ENCODE measurements at regions not wholly inside any gene's neighbourhood (a gene's known extent, or its start where the extent isn't known, plus 50 kb on each side); places are given as distances from the start of the nearest gene placed in this dataset.

DNA sequence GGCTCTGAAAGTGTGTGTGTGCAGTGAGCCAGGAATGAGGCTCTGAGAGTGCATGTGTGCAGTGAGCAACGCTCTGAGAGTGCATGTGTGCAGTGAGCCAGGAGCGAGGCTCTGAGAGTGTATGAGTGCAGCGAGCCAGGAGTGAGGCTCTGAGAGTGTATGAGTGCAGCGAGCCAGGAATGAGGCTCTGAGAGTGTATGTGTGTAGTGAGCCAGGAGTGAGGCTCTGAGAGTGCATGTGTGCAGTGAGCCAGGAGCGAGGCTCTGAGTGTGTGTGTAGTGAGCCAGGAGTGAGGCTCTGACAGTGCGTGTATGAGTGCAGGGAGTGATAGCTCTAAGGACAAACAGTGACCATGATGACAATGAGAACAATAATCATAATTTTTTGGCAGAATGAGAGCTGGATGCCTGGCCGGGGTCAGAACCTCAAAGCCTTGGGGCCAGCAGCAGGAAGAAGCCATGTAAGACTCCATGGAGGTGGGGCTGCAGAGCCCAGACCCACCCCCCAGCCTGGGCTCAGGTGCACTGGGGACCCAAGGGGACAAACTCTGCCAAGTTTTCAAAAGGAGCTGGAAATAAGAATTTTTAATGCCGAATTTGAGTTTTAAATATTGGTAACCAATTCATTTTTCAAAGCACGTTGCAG is 85.7 kb upstream of the PRR20G start:
- Histone ChIP-seq H2BK120ac (ENCODE audit: low read depth, low read length, poor library complexity, severe bottlenecking) (no peak overlapping the region), H4K5ac (ENCODE audit: insufficient read length, low read depth, low read length) (no peak overlapping the region), H2AK5ac (ENCODE audit: insufficient read length, low read length) (no peak overlapping the region), H3K27ac (ENCODE audit: insufficient read length, low read depth, low read length) (no peak overlapping the region), H3K14ac (ENCODE audit: insufficient read depth, low read length) (no peak overlapping the region), H2AFZ (ENCODE audit: low read length) (no peak overlapping the region), H3K23ac (ENCODE audit: insufficient read length, low read depth, low read length) (no peak overlapping the region), H3K4me2 (ENCODE audit: insufficient read depth, insufficient read length, low read length) (no peak overlapping the region), H3K9me3 (ENCODE audit: control insufficient read depth, low read depth, low read length) (no peaks in the 10 kb centered on the region), H2BK20ac (ENCODE audit: low read depth, low read length, poor library complexity, severe bottlenecking) (no peak overlapping the region), H3K23me2 (ENCODE audit: insufficient read length, low read depth, low read length, poor library complexity, severe bottlenecking) (no peaks in the 10 kb centered on the region), H3K9ac (ENCODE audit: extremely low read depth, insufficient read length, low read length) (no peak overlapping the region), H3K27me3 (ENCODE audit: insufficient read depth, low read length) (no peaks in the 10 kb centered on the region), H3K4me1 (ENCODE audit: insufficient read depth, low read length) (no peaks in the 10 kb centered on the region), H3K56ac (ENCODE audit: insufficient read length, low read depth, low read length) (no peak overlapping the region), H3K79me2 (ENCODE audit: insufficient read depth, low read length) (no peaks in the 10 kb centered on the region), H3K79me1 (ENCODE audit: insufficient read depth, low read depth, low read length, poor library complexity, severe bottlenecking) (no peaks in the 10 kb centered on the region), H2BK12ac (ENCODE audit: insufficient read length, low read depth, low read length) (no peak overlapping the region), H2BK15ac (ENCODE audit: low read depth, low read length) (no peak overlapping the region), H3T11ph (ENCODE audit: low read length) (no peak overlapping the region), H4K91ac (ENCODE audit: insufficient read length, low read depth, low read length) (no peak overlapping the region), H4K8ac (replicated peaks; ENCODE audit: insufficient read length, low read depth, low read length) (no peak overlapping the region), H3K4ac (ENCODE audit: low read depth, low read length) (no peak overlapping the region), H2BK5ac (ENCODE audit: insufficient read length, low read length) (no peak overlapping the region), H4K20me1 (ENCODE audit: control insufficient read depth, insufficient read depth, insufficient read length) (no peaks in the 10 kb centered on the region), H3K18ac (ENCODE audit: insufficient read length, low read depth, low read length) (no peak overlapping the region)
- Mint-ChIP-seq H3K9me3 (no peaks in the 10 kb centered on the region), H3K4me1 (peaks cover 7 to 21% of the 10 kb centered on the region in 2 experiments), H3K36me3 (ENCODE audit: insufficient read depth in 1 of 3, low read depth in 3 of 3) (no peaks in the 10 kb centered on the region), H3K4me3 (no peak overlapping the region), H3K27ac (no peak overlapping the region), H3K27me3 (ENCODE audit: low read depth) (peaks cover 7% of the 10 kb centered on the region)
- DNase-seq, result no peak
- TF ChIP-seq, protein P1, sequence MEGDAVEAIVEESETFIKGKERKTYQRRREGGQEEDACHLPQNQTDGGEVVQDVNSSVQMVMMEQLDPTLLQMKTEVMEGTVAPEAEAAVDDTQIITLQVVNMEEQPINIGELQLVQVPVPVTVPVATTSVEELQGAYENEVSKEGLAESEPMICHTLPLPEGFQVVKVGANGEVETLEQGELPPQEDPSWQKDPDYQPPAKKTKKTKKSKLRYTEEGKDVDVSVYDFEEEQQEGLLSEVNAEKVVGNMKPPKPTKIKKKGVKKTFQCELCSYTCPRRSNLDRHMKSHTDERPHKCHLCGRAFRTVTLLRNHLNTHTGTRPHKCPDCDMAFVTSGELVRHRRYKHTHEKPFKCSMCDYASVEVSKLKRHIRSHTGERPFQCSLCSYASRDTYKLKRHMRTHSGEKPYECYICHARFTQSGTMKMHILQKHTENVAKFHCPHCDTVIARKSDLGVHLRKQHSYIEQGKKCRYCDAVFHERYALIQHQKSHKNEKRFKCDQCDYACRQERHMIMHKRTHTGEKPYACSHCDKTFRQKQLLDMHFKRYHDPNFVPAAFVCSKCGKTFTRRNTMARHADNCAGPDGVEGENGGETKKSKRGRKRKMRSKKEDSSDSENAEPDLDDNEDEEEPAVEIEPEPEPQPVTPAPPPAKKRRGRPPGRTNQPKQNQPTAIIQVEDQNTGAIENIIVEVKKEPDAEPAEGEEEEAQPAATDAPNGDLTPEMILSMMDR (conservative IDR thresholded peaks at IDR 0.05), result no peak
- no CpG with 5 or more reads among the region's 9 CpGs for WGBS (ENCODE audit: extremely low coverage, insufficient read length, low lambda C conversion rate)
